IMR-90 (cell line): ENCODE measurements at regions not wholly inside any gene's neighbourhood (a gene's known extent, or its start where the extent isn't known, plus 50 kb on each side); places are given as distances from the start of the nearest gene placed in this dataset.

Source experiments
- ATAC-seq: fragments of 200-7000 bp; cut with Tn5 transposase; 2 replicates; pipeline ENCODE4 v1.9.1; 2020; ENCODE audit warnings: low read depth, mild to moderate bottlenecking, moderate library complexity
- BruUV-seq: library from RNA; stranded (reverse); fragments of 400-500 nt; replicated peaks from 2 replicates; lab custom pipeline; 2021; lab: Mats Ljungman, UMichigan
- CTCF ChIA-PET: fragments of 300-600 bp; formaldehyde crosslinking; extraction: SDS; loops from one replicate; lab custom pipeline; 2021; ENCODE audit warnings: antibody characterized with exemption; lab: Yijun Ruan, JAX
- POLR2A ChIA-PET: fragments of 300-600 bp; sonication (Branson Sonifier 250); formaldehyde crosslinking; loops from one replicate; lab custom pipeline; 2022; ENCODE audit warnings: antibody characterized with exemption; ENCODE audit not compliant: unreplicated experiment; lab: Charles Lee
- DNase-seq: peaks from one replicate; pipeline ENCODE4 v3.0.0; 2013
- H2AFZ ChIP-seq: replicated peaks from 2 replicates; pipeline ENCODE3; 2013; ENCODE audit warnings: low read length, mild to moderate bottlenecking; ENCODE audit not compliant: poor library complexity
- H2AK5ac ChIP-seq: 2 replicates; pipeline ENCODE4 v1.6.1; 2013; ENCODE audit warnings: low read depth, low read length, inconsistent platforms
- H2AK9ac ChIP-seq: replicated peaks from 2 replicates; pipeline ENCODE3; 2013; ENCODE audit warnings: mild to moderate bottlenecking, low read depth, low read length, moderate library complexity; ENCODE audit not compliant: poor library complexity
- H2BK120ac ChIP-seq: 2 replicates; pipeline ENCODE4 v1.6.1; 2013; ENCODE audit warnings: low read depth, low read length, inconsistent platforms
- H2BK15ac ChIP-seq: 3 replicates; pipeline ENCODE4 v1.6.1; 2013; ENCODE audit warnings: low read depth, low read length, inconsistent platforms
- H2BK20ac ChIP-seq: 2 replicates; pipeline ENCODE4 v1.6.1; 2013; ENCODE audit warnings: low read depth, mild to moderate bottlenecking, inconsistent platforms, low read length, moderate library complexity
- H2BK5ac ChIP-seq: 2 replicates; pipeline ENCODE4 v1.6.1; 2013; ENCODE audit warnings: mild to moderate bottlenecking, low read depth, low read length, inconsistent platforms; ENCODE audit not compliant: poor library complexity, severe bottlenecking
- H3K14ac ChIP-seq: replicated peaks from 2 replicates; pipeline ENCODE4 v1.6.1; 2013; ENCODE audit warnings: low read depth, low read length, inconsistent platforms
- H3K18ac ChIP-seq: 2 replicates; pipeline ENCODE4 v1.6.1; 2013; ENCODE audit warnings: low read depth, low read length, control low read depth
- H3K23ac ChIP-seq: 2 replicates; pipeline ENCODE4 v1.6.1; 2013; ENCODE audit warnings: low read depth, low read length, inconsistent platforms
- H3K27ac ChIP-seq: 2 replicates; pipeline ENCODE4 v1.5.1; 2013; ENCODE audit warnings: mild to moderate bottlenecking, control low read depth, low read length; ENCODE audit not compliant: insufficient read depth
- H3K27me3 ChIP-seq: 2 replicates; pipeline ENCODE4 v1.6.1; 2013; ENCODE audit warnings: low read length; ENCODE audit not compliant: control insufficient read depth, insufficient read depth
- H3K36me3 ChIP-seq: 2 replicates; pipeline ENCODE4 v1.6.1; 2013; ENCODE audit warnings: low read length, mixed read lengths; ENCODE audit not compliant: control insufficient read depth, insufficient read depth
- H3K4ac ChIP-seq: 2 replicates; pipeline ENCODE4 v1.6.1; 2013; ENCODE audit warnings: low read depth, low read length, inconsistent platforms
- H3K4me1 ChIP-seq: 2 replicates; pipeline ENCODE4 v1.6.1; 2013; ENCODE audit warnings: low read length, mixed read lengths; ENCODE audit not compliant: control insufficient read depth, insufficient read depth
- H3K4me2 ChIP-seq: 2 replicates; pipeline ENCODE4 v1.6.1; 2013; ENCODE audit warnings: low read depth, mild to moderate bottlenecking, control low read depth, low read length, moderate library complexity
- H3K4me3 ChIP-seq: 2 replicates; pipeline ENCODE4 v1.5.1; 2013; ENCODE audit warnings: low read depth, mild to moderate bottlenecking, control low read depth, low read length, moderate library complexity; ENCODE audit not compliant: insufficient read depth
- H3K56ac ChIP-seq: 2 replicates; pipeline ENCODE4 v1.6.1; 2013; ENCODE audit warnings: low read length, inconsistent platforms; ENCODE audit not compliant: insufficient read depth; ENCODE audit errors: extremely low read depth
- H3K79me1 ChIP-seq, 2 experiments: 2 replicates each; pipeline ENCODE4 v1.6.1; 2013; ENCODE audit warnings: low read length in 2 of 2, inconsistent platforms in 1 of 2, low read depth in 1 of 2
- H3K9ac ChIP-seq: 2 replicates; pipeline ENCODE4 v1.6.1; 2013; ENCODE audit warnings: low read depth, low read length, control low read depth
- H3K9me1 ChIP-seq: 2 replicates; pipeline ENCODE4 v1.6.1; 2013; ENCODE audit warnings: low read length, inconsistent platforms; ENCODE audit not compliant: insufficient read depth
- H3K9me3 ChIP-seq: 2 replicates; pipeline ENCODE4 v1.6.1; 2013; ENCODE audit warnings: low read length; ENCODE audit not compliant: control insufficient read depth, insufficient read depth
- H4K20me1 ChIP-seq: 2 replicates; pipeline ENCODE4 v1.6.1; 2013; ENCODE audit warnings: low read length, inconsistent platforms; ENCODE audit not compliant: insufficient read depth
- H4K5ac ChIP-seq: 2 replicates; pipeline ENCODE4 v1.6.1; 2013; ENCODE audit warnings: mild to moderate bottlenecking, low read depth, low read length, control low read depth
- H4K8ac ChIP-seq, 2 experiments: 2 replicates each; pipeline ENCODE4 v1.6.1; 2013; ENCODE audit warnings: low read depth in 2 of 2, low read length in 2 of 2, control low read depth in 1 of 2, inconsistent platforms in 1 of 2
- H4K91ac ChIP-seq: 2 replicates; pipeline ENCODE4 v1.6.1; 2013; ENCODE audit warnings: low read depth, low read length, inconsistent platforms; ENCODE audit not compliant: insufficient read depth
- FOS ChIP-seq: fragments of 150-350 bp; IDR thresholded peaks from 2 replicates; pipeline ENCODE4 v1.6.1; 2016; ENCODE audit warnings: low read depth, low read length
- MAFK ChIP-seq: IDR thresholded peaks from 2 replicates; pipeline ENCODE4 v1.6.1; 2012; ENCODE audit warnings: low read depth, low read length, improper control_type of control experiment
- MAZ ChIP-seq: IDR thresholded peaks from 2 replicates; pipeline ENCODE4 v1.6.1; 2012; ENCODE audit warnings: low read depth, mild to moderate bottlenecking, low read length, improper control_type of control experiment, moderate library complexity, borderline replicate concordance
- MXI1 ChIP-seq: IDR thresholded peaks from 2 replicates; pipeline ENCODE4 v1.6.1; 2012; ENCODE audit warnings: low read depth, mild to moderate bottlenecking, low read length, moderate library complexity, borderline replicate concordance
- NFE2L2 ChIP-seq: fragments of 150-350 bp; IDR thresholded peaks from 2 replicates; pipeline ENCODE4 v1.6.1; 2016; ENCODE audit warnings: low read depth, mild to moderate bottlenecking, low read length
- POLR2A ChIP-seq: IDR thresholded peaks from 2 replicates; pipeline ENCODE4 v1.6.1; 2012; ENCODE audit warnings: mild to moderate bottlenecking, low read depth, low read length
- RFX5 ChIP-seq: IDR thresholded peaks from 2 replicates; pipeline ENCODE4 v1.8.0; 2012; ENCODE audit warnings: low read depth, mild to moderate bottlenecking, low read length, moderate library complexity
- WGBS, 2 experiments: methylation state at CpG; one replicate each; pipeline versions ENCODE4 v1.1.5 to v1.1.7; 2013; ENCODE audit warnings: missing lambda C conversion rate in 2 of 2; ENCODE audit not compliant: insufficient read length in 1 of 2; ENCODE audit errors: extremely low coverage in 2 of 2; 5-methylcytosine and 5-hydroxymethylcytosine counted together
- dilution Hi-C: fragments of 300-500 bp; cut with HindIII; formaldehyde crosslinking; loops from one replicate; pipeline ENCODE4 v1.14.3; 2018; ENCODE audit warnings: low sequenced_read_pairs; ENCODE audit not compliant: unreplicated experiment
- in situ Hi-C: fragments of 300-500 bp; cut with MboI; formaldehyde crosslinking; loops from 3 replicates; pipeline ENCODE4 v1.14.3; 2019; ENCODE audit warnings: low sequenced_read_pairs, inconsistent platforms, mixed read lengths
- intact Hi-C: fragments of 100-400 bp; cut with micrococcal nuclease; formaldehyde crosslinking; loops from 2 replicates; pipeline ENCODE4 v1.10.0; 2022
- TF ChIP-seq, protein P1 (sequence below): fragments of 150-350 bp; IDR thresholded peaks from 2 replicates; pipeline ENCODE4 v1.6.1; 2017; ENCODE audit warnings: mild to moderate bottlenecking, antibody characterized with exemption, low read length, low read depth
- TF ChIP-seq, protein P2 (sequence below): fragments of 150-350 bp; IDR thresholded peaks from 2 replicates; pipeline ENCODE4 v1.6.1; 2016; ENCODE audit warnings: low read depth, mild to moderate bottlenecking, low read length, moderate library complexity, borderline replicate concordance

DNA sequence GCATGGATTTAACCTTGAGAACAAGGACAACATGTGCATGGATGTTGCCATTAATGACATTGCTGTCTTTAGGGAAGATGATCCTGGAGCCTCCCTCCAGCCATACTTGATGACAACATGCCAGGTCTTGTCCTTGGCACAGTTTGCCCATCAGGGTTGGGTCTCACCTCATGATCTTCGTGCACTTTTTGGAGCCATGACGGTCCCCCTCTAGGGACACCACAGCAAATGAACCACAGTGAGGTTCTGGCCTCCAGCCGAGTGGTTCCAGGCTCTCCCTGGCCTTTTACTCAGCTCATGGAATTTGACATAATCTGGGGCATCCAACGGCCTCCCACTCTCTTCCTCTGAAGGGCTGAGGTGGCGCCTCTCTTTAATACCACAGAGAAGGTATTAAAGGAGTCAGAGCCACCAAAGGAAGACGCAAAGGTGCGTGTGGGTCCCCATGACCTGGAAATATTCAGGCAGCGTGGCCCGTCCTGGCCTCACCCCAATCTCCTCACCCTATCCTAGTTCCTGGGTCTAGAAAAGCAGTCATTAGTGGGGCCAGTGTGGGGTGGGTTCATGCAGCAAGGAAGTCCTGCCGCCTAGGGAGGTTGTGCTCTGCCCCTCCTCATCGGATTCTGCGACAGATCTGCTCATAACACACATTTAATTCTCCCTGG is 184.8 kb downstream of the CXCL12 start:
- H4K5ac ChIP-seq, result no peak overlapping the region

More for the DNA sequence above, 184.8 kb downstream of the CXCL12 start:
- no peak overlapping the region for H2BK5ac ChIP-seq
- H2AFZ ChIP-seq, result peak overlapping the region; percentile 53
- H3K4me2 ChIP-seq, result no peak overlapping the region
- H3K9me1 ChIP-seq, result peaks cover 12% of the 10 kb centered on the region
- ChIA-PET POLR2A (no interaction called here), CTCF (no interaction called here)
- no peak overlapping the region for H3K9ac ChIP-seq
- peaks cover 23% of the 10 kb centered on the region for H3K4me1 ChIP-seq
- intact Hi-C loops, result no loop called here
- DNase-seq (no peak), ATAC-seq (no peak)
- dilution Hi-C loops, result no loop called here
- no peak overlapping the region for H3K14ac ChIP-seq
- peaks cover 3% of the 10 kb centered on the region; the same call in 1 of the 2 replicates for H4K20me1 ChIP-seq
- H3K4ac ChIP-seq, result no peak overlapping the region
- no peak overlapping the region for H2BK20ac ChIP-seq
- H3K18ac ChIP-seq, result no peak overlapping the region
- H3K4me3 ChIP-seq, result no peak overlapping the region
- peaks cover 6% of the 10 kb centered on the region for H3K9me3 ChIP-seq
- peaks cover 17% of the 10 kb centered on the region for H3K27me3 ChIP-seq
- H3K27ac ChIP-seq, result no peak overlapping the region
- no peak overlapping the region for H4K8ac ChIP-seq
- H4K91ac ChIP-seq, result no peak overlapping the region
- no peaks in the 10 kb centered on the region for H3K79me1 ChIP-seq
- no peak overlapping the region for H3K56ac ChIP-seq
- BruUV-seq, result no TSS peak
- H2BK15ac ChIP-seq, result no peak overlapping the region
- no peak overlapping the region for H3K23ac ChIP-seq
- H2AK5ac ChIP-seq, result no peak overlapping the region
- H2BK120ac ChIP-seq, result no peak overlapping the region
- no peak overlapping the region for H2AK9ac ChIP-seq
- WGBS, 2 experiments, result no CpG with 5 or more reads among the region's 12 CpGs
- no peaks in the 10 kb centered on the region for H3K36me3 ChIP-seq
- in situ Hi-C loops, result no loop called here
- TF ChIP-seq FOS, result no peak
- TF ChIP-seq, protein P1, sequence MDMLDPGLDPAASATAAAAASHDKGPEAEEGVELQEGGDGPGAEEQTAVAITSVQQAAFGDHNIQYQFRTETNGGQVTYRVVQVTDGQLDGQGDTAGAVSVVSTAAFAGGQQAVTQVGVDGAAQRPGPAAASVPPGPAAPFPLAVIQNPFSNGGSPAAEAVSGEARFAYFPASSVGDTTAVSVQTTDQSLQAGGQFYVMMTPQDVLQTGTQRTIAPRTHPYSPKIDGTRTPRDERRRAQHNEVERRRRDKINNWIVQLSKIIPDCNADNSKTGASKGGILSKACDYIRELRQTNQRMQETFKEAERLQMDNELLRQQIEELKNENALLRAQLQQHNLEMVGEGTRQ, result no peak
- TF ChIP-seq RFX5, result no peak
- TF ChIP-seq MXI1, result no peak
- TF ChIP-seq MAZ, result no peak
- TF ChIP-seq, protein P2, sequence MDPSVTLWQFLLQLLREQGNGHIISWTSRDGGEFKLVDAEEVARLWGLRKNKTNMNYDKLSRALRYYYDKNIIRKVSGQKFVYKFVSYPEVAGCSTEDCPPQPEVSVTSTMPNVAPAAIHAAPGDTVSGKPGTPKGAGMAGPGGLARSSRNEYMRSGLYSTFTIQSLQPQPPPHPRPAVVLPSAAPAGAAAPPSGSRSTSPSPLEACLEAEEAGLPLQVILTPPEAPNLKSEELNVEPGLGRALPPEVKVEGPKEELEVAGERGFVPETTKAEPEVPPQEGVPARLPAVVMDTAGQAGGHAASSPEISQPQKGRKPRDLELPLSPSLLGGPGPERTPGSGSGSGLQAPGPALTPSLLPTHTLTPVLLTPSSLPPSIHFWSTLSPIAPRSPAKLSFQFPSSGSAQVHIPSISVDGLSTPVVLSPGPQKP, result no peak
- TF ChIP-seq NFE2L2, result no peak
- TF ChIP-seq MAFK, result no peak
- TF ChIP-seq POLR2A, result no peak
